A673 (cell line): ENCODE measurements at regions not wholly inside any gene's neighbourhood (a gene's known extent, or its start where the extent isn't known, plus 50 kb on each side); places are given as distances from the start of the nearest gene placed in this dataset.

Source experiments
- BruUV-seq: library from RNA; stranded (reverse); fragments of 400-500 nt; replicated peaks from 2 replicates; lab custom pipeline; 2021; lab: Mats Ljungman, UMichigan
- CTCF ChIA-PET: fragments of 300-600 bp; sonication (Branson Sonifier 250); formaldehyde crosslinking; loops from one replicate; lab custom pipeline; 2022; ENCODE audit warnings: antibody characterized with exemption; lab: Charles Lee
- POLR2A ChIA-PET: fragments of 300-600 bp; sonication (Branson Sonifier 250); formaldehyde crosslinking; loops from one replicate; lab custom pipeline; 2022; ENCODE audit warnings: antibody characterized with exemption; ENCODE audit not compliant: low non-redundant PET; lab: Charles Lee
- DNase-seq: peaks from one replicate; pipeline ENCODE4 v3.0.0-alpha.2; 2015; ENCODE audit warnings: low spot score
- H3K27ac ChIP-seq: fragments of 200-600 bp; sonication (generic); 2 replicates; pipeline ENCODE4 v1.5.1; 2016; ENCODE audit warnings: mixed run types, low read depth, mild to moderate bottlenecking, mixed read lengths, antibody characterized with exemption, low read length; ENCODE audit not compliant: poor library complexity, severe bottlenecking
- H3K27me3 ChIP-seq: fragments of 200-600 bp; sonication (generic); replicated peaks from 2 replicates; pipeline ENCODE4 v1.6.1; 2017; ENCODE audit warnings: mixed run types, low read depth, mild to moderate bottlenecking, mixed read lengths, antibody characterized with exemption, low read length; ENCODE audit not compliant: insufficient read depth, poor library complexity
- H3K36me3 ChIP-seq: fragments of 200-600 bp; sonication (generic); 2 replicates; pipeline ENCODE4 v1.6.1; 2016; ENCODE audit warnings: mixed run types, mild to moderate bottlenecking, mixed read lengths, antibody characterized with exemption, low read length; ENCODE audit not compliant: insufficient read depth, poor library complexity, severe bottlenecking
- H3K4me1 ChIP-seq: fragments of 200-600 bp; sonication (generic); 2 replicates; pipeline ENCODE4 v1.6.1; 2017; ENCODE audit warnings: mixed run types, mild to moderate bottlenecking, mixed read lengths, antibody characterized with exemption, low read length; ENCODE audit not compliant: insufficient read depth, poor library complexity, severe bottlenecking
- H3K4me3 ChIP-seq: fragments of 200-600 bp; sonication (generic); 2 replicates; pipeline ENCODE4 v1.5.1; 2016; ENCODE audit warnings: low read depth, mixed run types, mild to moderate bottlenecking, mixed read lengths, low read length; ENCODE audit not compliant: poor library complexity, severe bottlenecking
- H3K9me3 ChIP-seq: fragments of 200-600 bp; sonication (generic); 2 replicates; pipeline ENCODE4 v1.6.1; 2016; ENCODE audit warnings: mixed run types, low read depth, mild to moderate bottlenecking, mixed read lengths, antibody characterized with exemption, low read length; ENCODE audit not compliant: poor library complexity, severe bottlenecking
- EZH2 ChIP-seq: fragments of 200-600 bp; sonication (generic); IDR thresholded peaks from 2 replicates; pipeline ENCODE4 v1.6.1; 2017; ENCODE audit warnings: borderline replicate concordance, low read depth, mild to moderate bottlenecking, mixed read lengths, antibody characterized with exemption, low read length; ENCODE audit not compliant: poor library complexity, severe bottlenecking
- intact Hi-C: fragments of 100-400 bp; cut with micrococcal nuclease; formaldehyde crosslinking; loops from one replicate; pipeline ENCODE4 v1.10.0; 2022; ENCODE audit not compliant: unreplicated experiment
- TF ChIP-seq, protein P1 (sequence below): fragments of 300-800, 200-600 bp; sonication (generic); conservative IDR thresholded peaks from 2 replicates; pipeline ENCODE4 v1.5.1; 2017; ENCODE audit warnings: low read depth, mild to moderate bottlenecking, antibody characterized with exemption, low read length, moderate library complexity, mixed read lengths

DNA sequence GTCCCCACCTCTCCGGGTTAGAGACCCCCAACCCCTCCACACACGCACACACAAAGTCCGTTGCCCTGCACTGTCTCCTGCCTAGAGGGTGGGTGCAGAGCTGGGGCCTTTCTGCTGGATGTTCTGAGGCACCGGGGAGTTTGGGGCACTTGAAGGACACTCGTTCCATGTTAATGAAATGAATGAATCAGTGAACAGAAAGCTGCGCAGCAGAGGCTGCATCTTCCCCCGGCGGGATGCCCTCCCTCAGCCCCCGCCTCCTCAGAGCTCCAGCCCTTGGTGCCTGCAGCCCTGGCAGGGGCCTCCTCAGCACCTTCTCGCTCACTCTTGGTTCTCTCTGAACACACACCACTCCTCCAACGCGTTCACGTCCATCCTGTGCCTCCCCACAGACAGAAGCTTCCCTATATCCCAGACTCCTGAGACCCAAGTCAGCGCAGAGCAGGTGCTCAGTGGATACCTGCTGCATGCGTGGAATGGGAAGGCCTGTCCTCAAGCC is 611.9 kb downstream of the TBC1D22A start:
- BruUV-seq = no TSS peak
- ChIA-PET POLR2A (no interaction called here), CTCF (no interaction called here)
- Histone ChIP-seq H3K4me3 (no peak overlapping the region), H3K27me3 (peaks cover 5% of the 10 kb centered on the region), H3K9me3 (no peaks in the 10 kb centered on the region), H3K36me3 (no peaks in the 10 kb centered on the region), H3K4me1 (no peaks in the 10 kb centered on the region), H3K27ac (no peak overlapping the region)
- intact Hi-C loops = no loop called here
- no peak for DNase-seq
- no peak for TF ChIP-seq EZH2
- TF ChIP-seq, protein P1, sequence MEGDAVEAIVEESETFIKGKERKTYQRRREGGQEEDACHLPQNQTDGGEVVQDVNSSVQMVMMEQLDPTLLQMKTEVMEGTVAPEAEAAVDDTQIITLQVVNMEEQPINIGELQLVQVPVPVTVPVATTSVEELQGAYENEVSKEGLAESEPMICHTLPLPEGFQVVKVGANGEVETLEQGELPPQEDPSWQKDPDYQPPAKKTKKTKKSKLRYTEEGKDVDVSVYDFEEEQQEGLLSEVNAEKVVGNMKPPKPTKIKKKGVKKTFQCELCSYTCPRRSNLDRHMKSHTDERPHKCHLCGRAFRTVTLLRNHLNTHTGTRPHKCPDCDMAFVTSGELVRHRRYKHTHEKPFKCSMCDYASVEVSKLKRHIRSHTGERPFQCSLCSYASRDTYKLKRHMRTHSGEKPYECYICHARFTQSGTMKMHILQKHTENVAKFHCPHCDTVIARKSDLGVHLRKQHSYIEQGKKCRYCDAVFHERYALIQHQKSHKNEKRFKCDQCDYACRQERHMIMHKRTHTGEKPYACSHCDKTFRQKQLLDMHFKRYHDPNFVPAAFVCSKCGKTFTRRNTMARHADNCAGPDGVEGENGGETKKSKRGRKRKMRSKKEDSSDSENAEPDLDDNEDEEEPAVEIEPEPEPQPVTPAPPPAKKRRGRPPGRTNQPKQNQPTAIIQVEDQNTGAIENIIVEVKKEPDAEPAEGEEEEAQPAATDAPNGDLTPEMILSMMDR = no peak

DNA sequence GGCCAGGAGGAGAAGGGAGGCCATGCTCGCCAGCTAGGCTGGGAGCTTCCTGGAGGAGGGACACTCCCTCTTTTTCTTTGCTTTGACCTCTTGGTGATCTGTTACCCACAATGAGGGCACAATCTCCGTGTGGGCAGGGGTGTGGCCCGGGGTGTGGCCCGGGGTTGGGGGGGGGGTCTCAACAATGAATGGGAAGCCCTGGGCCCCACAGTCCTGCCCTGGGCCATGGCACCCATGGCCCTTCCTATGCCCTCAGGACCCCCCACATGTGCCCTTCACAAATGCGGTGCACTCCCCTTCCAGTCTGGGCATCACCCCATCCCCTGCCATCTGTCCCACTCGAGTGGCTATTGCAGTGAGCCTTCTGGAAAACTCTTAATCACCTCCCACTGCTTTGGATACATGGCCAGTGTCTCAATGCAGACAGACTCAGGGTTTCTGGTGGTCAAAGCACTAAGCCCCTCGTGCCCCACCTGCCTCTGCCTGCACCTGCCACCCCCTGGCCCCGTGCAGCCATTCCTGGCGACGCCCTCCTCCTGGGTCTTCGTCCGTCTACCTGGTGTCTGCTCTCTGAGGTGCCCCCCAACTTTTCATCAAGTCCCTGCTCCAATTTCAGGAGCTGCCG is 611.3 kb downstream of the TBC1D22A start:
- intact Hi-C loops = no loop called here
- CTCF ChIA-PET = no interaction called here
- Histone ChIP-seq H3K36me3 (no peaks in the 10 kb centered on the region), H3K9me3 (no peaks in the 10 kb centered on the region), H3K27ac (no peak overlapping the region), H3K4me3 (no peak overlapping the region), H3K4me1 (no peaks in the 10 kb centered on the region), H3K27me3 (peaks cover 5% of the 10 kb centered on the region)
- DNase-seq = no peak
- BruUV-seq = no TSS peak
- POLR2A ChIA-PET = no interaction called here
- TF ChIP-seq EZH2 = no peak
- TF ChIP-seq, protein P1 = no peak

DNA sequence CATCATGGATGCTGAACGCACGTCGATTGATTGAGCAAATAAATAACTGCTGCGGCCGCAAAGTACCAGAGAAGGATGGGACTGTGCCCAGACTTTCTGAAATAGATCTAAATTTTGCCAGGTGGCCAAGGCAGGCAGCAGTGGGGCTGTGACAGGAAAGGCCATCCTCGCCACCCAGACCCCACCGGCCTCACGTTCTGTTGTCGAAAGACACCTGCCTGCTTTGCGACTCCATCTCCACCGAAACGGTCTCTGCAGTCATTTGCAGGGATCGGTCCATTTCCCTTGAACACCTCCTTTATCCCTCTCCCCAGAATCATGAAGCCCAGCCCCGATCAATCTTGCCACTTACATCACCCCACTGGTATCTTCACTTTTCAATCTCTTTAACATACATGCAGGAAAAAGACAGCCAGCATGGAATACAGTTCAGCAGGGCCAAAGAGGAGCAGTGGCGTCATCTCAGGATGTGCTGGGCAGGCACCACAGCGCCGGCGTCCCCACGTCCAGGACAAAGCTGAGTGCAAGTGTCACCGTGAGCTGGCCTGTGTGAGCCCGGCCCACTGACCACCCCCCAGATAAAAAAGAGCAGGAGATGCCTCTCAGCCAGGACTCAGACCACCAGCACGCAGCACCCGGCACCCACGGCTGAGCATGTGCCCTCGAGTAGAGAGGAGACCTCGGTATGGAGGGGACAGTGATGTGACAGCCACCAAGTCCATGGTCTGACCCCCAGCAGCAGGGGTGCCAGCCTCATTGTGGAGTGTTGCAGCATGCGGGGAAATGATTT is 610.3 kb downstream of the TBC1D22A start:
- Histone ChIP-seq H3K4me3 (no peak overlapping the region), H3K9me3 (no peaks in the 10 kb centered on the region), H3K4me1 (no peaks in the 10 kb centered on the region), H3K27me3 (peaks cover 5% of the 10 kb centered on the region), H3K36me3 (no peaks in the 10 kb centered on the region), H3K27ac (no peak overlapping the region)
- ChIA-PET POLR2A (no interaction called here), CTCF (no interaction called here)
- no TSS peak for BruUV-seq
- no peak for TF ChIP-seq EZH2
- TF ChIP-seq, protein P1 = no peak
- intact Hi-C loops = no loop called here
- no peak for DNase-seq
